HepG2 (cell line): ENCODE measurements at regions not wholly inside any gene's neighbourhood (a gene's known extent, or its start where the extent isn't known, plus 50 kb on each side); places are given as distances from the start of the nearest gene placed in this dataset.

ENCODE experiments used
- ATF7-NPFF ChIP-seq: sonication (generic); formaldehyde crosslinking; IDR thresholded peaks from 2 replicates; pipeline ENCODE4 v1.8.1; 2023; ENCODE audit warnings: mild to moderate bottlenecking, low read depth, missing genetic modification reagents, moderate library complexity
- CHD4 ChIP-seq: fragments of 200-600 bp; sonication (generic); IDR thresholded peaks from 2 replicates; pipeline ENCODE4 v1.7.0; 2017; ENCODE audit warnings: mild to moderate bottlenecking, low read length, borderline replicate concordance
- CTCF ChIP-seq: sonication (generic); formaldehyde crosslinking; IDR thresholded peaks from 2 replicates; pipeline ENCODE4 v1.5.0; 2020; ENCODE audit warnings: mild to moderate bottlenecking, missing genetic modification reagents, moderate library complexity
- ELF4 ChIP-seq: sonication (generic); formaldehyde crosslinking; IDR thresholded peaks from 2 replicates; pipeline ENCODE4 v1.5.0; 2020; ENCODE audit warnings: missing genetic modification reagents, mild to moderate bottlenecking, moderate library complexity, borderline replicate concordance
- MLXIP ChIP-seq: sonication (generic); formaldehyde crosslinking; IDR thresholded peaks from 2 replicates; pipeline ENCODE4 v1.9.0; 2021; ENCODE audit warnings: missing genetic modification reagents, borderline replicate concordance
- PHF20 ChIP-seq: sonication (generic); formaldehyde crosslinking; IDR thresholded peaks from 2 replicates; pipeline ENCODE4 v1.5.0; 2020; ENCODE audit warnings: mild to moderate bottlenecking, missing genetic modification reagents
- PHF5A ChIP-seq: IDR thresholded peaks from one replicate; pipeline ENCODE4 v1.6.1; 2018; ENCODE audit warnings: low read depth, missing genetic modification reagents; ENCODE audit not compliant: unreplicated experiment
- SAFB2 ChIP-seq: sonication (generic); formaldehyde crosslinking; IDR thresholded peaks from 2 replicates; pipeline ENCODE4 v1.5.1; 2020; ENCODE audit warnings: missing genetic modification reagents, low read depth, mild to moderate bottlenecking, borderline replicate concordance
- TOE1 ChIP-seq: sonication (generic); formaldehyde crosslinking; IDR thresholded peaks from 2 replicates; pipeline ENCODE4 v1.4.0; 2020; ENCODE audit warnings: mild to moderate bottlenecking, missing genetic modification reagents
- TOPORS ChIP-seq: sonication (generic); formaldehyde crosslinking; IDR thresholded peaks from 2 replicates; pipeline ENCODE4 v1.8.0; 2023; ENCODE audit warnings: mild to moderate bottlenecking, missing genetic modification reagents
- ZKSCAN1 ChIP-seq: fragments of 150-350 bp; IDR thresholded peaks from 2 replicates; pipeline ENCODE4 v1.6.1; 2014; ENCODE audit warnings: low read length
- ZNF143 ChIP-seq: sonication (generic); formaldehyde crosslinking; IDR thresholded peaks from 2 replicates; pipeline ENCODE4 v1.4.0; 2020; ENCODE audit warnings: missing genetic modification reagents
- ZNF446 ChIP-seq: sonication (generic); formaldehyde crosslinking; IDR thresholded peaks from 2 replicates; pipeline ENCODE4 v1.5.0; 2020; ENCODE audit warnings: mild to moderate bottlenecking, missing genetic modification reagents
- ZNF614 ChIP-seq: IDR thresholded peaks from 2 replicates; pipeline ENCODE4 v1.6.1; 2018; ENCODE audit warnings: missing biosample characterization, missing genetic modification reagents, inconsistent platforms, borderline replicate concordance
- TF ChIP-seq, protein P1 (sequence below): IDR thresholded peaks from 2 replicates; pipeline ENCODE4 v1.6.1; 2018; ENCODE audit warnings: missing genetic modification reagents, mild to moderate bottlenecking, missing compliant biosample characterization
- TF ChIP-seq, protein P2 (sequence below): sonication (generic); formaldehyde crosslinking; IDR thresholded peaks from 2 replicates; pipeline ENCODE4 v1.4.0; 2020; ENCODE audit warnings: mild to moderate bottlenecking, missing genetic modification reagents
- TF ChIP-seq, protein P3 (sequence below): IDR thresholded peaks from 2 replicates; pipeline ENCODE4 v1.6.1; 2012; ENCODE audit warnings: inconsistent platforms

DNA sequence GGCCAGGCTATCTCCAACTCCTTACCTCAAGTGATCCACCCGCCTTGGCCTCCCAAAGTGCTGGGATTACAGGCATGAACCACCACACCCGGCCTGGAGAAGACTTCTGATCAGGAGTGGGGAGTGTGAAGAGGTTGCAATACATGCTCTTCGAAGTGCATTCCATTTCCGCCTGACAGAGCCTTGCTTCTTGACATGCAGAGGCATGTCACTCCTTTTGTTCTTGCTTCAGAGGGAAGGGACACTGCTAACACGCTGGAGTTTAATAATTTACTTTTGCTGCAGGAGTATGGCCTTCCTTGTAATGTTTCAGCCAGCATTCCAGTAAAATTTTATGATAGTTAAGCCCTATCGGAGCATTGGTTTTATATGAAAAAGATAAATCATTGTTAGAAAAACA, 74.9 kb downstream of the SLC25A47 start (continued):
- no peak for TF ChIP-seq PHF5A (CRISPR knock-in tag)
- no peak for TF ChIP-seq TOE1 (CRISPR knock-in tag)
- TF ChIP-seq ZKSCAN1, result no peak
- no peak for TF ChIP-seq TOPORS
- no peak for TF ChIP-seq ZNF446
- peak; percentile 24; the same call in 1 of the 2 replicates for TF ChIP-seq ZNF614 (CRISPR knock-in tag)
- TF ChIP-seq, protein P1, sequence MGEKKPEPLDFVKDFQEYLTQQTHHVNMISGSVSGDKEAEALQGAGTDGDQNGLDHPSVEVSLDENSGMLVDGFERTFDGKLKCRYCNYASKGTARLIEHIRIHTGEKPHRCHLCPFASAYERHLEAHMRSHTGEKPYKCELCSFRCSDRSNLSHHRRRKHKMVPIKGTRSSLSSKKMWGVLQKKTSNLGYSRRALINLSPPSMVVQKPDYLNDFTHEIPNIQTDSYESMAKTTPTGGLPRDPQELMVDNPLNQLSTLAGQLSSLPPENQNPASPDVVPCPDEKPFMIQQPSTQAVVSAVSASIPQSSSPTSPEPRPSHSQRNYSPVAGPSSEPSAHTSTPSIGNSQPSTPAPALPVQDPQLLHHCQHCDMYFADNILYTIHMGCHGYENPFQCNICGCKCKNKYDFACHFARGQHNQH (CRISPR knock-in tag), result 0 out of 2 replicates have a peak, but pooled peaks have one; percentile 6
- no peak for TF ChIP-seq PHF20
- TF ChIP-seq CTCF (CRISPR knock-in tag), result no peak
- TF ChIP-seq, protein P2, sequence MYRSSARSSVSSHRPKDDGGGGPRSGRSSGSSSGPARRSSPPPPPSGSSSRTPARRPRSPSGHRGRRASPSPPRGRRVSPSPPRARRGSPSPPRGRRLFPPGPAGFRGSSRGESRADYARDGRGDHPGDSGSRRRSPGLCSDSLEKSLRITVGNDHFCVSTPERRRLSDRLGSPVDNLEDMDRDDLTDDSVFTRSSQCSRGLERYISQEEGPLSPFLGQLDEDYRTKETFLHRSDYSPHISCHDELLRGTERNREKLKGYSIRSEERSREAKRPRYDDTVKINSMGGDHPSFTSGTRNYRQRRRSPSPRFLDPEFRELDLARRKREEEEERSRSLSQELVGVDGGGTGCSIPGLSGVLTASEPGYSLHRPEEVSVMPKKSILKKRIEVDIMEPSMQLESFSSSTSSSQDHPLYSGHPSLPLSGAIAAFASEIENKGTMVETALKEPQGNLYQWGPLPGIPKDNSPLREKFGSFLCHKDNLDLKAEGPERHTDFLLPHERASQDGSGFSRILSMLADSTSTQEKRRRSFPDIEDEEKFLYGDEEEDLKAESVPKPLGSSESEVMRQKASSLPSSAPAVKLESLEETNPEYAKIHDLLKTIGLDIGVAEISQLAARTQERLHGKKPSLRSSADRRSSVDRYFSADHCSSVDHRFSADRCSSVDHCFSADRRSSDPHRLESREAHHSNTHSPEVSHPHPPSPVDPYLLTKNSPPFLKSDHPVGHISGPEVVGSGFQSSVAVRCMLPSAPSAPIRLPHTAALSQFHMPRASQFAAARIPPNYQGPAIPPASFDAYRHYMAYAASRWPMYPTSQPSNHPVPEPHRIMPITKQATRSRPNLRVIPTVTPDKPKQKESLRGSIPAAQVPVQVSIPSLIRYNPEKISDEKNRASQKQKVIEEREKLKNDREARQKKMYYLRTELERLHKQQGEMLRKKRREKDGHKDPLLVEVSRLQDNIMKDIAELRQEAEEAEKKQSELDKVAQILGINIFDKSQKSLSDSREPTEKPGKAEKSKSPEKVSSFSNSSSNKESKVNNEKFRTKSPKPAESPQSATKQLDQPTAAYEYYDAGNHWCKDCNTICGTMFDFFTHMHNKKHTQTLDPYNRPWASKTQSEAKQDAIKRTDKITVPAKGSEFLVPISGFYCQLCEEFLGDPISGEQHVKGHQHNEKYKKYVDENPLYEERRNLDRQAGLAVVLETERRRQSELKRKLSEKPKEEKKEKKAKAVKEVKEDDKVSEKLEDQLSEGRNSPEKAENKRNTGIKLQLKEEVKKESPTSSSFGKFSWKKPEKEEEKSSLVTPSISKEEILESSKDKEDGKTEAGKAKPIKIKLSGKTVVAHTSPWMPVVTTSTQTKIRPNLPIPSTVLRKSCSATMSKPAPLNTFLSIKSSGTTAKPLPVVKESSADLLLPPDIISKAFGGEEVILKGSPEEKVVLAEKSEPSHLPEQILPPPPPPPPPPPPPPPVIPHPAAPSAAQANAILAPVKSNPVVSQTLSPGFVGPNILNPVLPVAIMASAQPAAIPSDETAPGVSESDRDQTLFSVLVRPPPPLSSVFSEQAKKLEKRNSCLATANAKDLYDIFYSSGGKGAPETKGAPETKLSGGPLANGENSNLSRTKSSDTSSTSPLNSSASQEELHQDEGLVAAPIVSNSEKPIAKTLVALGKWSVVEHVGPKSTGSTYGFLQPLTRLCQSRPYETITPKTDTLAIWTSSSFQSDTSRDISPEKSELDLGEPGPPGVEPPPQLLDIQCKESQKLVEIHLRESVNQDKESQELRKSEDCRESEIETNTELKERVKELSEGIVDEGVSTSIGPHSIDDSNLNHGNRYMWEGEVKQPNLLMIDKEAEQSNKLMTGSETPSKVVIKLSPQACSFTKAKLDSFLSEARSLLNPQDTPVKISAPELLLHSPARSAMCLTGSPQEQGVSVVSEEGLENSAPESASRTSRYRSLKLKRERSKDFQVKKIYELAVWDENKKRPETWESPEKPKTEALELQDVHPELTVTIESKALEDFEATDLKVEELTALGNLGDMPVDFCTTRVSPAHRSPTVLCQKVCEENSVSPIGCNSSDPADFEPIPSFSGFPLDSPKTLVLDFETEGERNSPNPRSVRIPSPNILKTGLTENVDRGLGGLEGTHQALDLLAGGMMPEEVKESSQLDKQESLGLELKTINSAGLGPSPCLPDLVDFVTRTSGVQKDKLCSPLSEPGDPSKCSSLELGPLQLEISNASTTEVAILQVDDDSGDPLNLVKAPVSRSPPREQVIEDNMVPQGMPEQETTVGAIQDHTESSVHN (CRISPR knock-in tag), result no peak
- TF ChIP-seq MLXIP (CRISPR knock-in tag), result no peak
- no peak for TF ChIP-seq ZNF143 (CRISPR knock-in tag)
- no peak for TF ChIP-seq SAFB2 (CRISPR knock-in tag)
- TF ChIP-seq, protein P3, sequence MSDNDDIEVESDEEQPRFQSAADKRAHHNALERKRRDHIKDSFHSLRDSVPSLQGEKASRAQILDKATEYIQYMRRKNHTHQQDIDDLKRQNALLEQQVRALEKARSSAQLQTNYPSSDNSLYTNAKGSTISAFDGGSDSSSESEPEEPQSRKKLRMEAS, result peak; percentile 82
- no peak for TF ChIP-seq CHD4
- no peak for TF ChIP-seq ATF7-NPFF (CRISPR knock-in tag)
- TF ChIP-seq ELF4 (CRISPR knock-in tag), result no peak
